ENCODE measurements at regions not wholly inside any gene's neighbourhood (a gene's known extent, or its start where the extent isn't known, plus 50 kb on each side); places are given as distances from the start of the nearest gene placed in this dataset.

DNA sequence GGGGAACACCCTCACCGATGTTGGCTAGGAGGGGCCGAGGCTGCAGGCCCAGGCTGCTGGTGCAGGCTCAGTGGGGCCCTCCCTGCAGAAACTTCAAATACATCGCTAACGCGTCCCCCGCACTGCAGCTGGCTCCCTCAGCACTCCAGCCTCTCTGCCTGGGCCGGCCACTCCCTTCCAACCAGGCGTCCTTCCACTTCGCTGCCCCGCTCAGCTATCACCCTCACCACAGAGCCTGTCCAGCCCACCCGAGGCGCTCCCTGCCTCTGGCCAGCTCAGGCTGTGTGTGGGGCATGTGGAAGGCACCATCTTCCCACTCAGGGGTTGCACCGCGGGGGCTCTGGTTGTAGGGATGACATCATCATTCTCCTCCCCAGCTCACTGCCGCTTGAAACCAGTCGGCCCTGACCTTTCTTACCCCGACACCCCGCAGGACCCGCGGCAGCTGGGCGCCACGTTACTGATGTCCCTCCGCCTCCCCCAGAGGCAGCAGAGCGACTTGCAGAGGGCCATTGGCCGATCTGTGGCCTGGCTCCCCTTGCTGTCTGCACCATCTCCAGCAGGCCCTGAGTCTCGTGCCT is 199.9 kb upstream of the RTL1 start:
- no peak for DNase-seq
- WGBS, 2 donors, result 93 to 95% methylated on average over 26 of the region's 26 CpGs
- Histone ChIP-seq H3K9me3 (ENCODE audit: control insufficient read depth in 4 of 4, insufficient read depth in 3 of 4, low read length in 3 of 4) (peaks cover 0 to 22% (median 2%) of the 10 kb centered on the region in 4 donors), H3K4me3 (no peak overlapping the region), H3K27ac (ENCODE audit: low read depth in 1 of 2, low read length in 1 of 2) (no peak overlapping the region), H3K36me3 (ENCODE audit: control insufficient read depth in 4 of 4, insufficient read depth in 4 of 4, low read length in 4 of 4) (no peaks in the 10 kb centered on the region), H3K4me1 (ENCODE audit: control insufficient read depth in 5 of 5, insufficient read depth in 5 of 5, low read length in 5 of 5) (no peaks in the 10 kb centered on the region), H3K9ac (ENCODE audit: insufficient read depth in 1 of 2, low read length in 2 of 2) (no peak overlapping the region), H3K27me3 (ENCODE audit: control insufficient read depth in 3 of 3, insufficient read depth in 3 of 3, low read length in 2 of 3) (no peaks in the 10 kb centered on the region)
- ATAC-seq (ENCODE audit: insufficient read depth, low FRiP score), result no peak
- TF ChIP-seq, protein P1, sequence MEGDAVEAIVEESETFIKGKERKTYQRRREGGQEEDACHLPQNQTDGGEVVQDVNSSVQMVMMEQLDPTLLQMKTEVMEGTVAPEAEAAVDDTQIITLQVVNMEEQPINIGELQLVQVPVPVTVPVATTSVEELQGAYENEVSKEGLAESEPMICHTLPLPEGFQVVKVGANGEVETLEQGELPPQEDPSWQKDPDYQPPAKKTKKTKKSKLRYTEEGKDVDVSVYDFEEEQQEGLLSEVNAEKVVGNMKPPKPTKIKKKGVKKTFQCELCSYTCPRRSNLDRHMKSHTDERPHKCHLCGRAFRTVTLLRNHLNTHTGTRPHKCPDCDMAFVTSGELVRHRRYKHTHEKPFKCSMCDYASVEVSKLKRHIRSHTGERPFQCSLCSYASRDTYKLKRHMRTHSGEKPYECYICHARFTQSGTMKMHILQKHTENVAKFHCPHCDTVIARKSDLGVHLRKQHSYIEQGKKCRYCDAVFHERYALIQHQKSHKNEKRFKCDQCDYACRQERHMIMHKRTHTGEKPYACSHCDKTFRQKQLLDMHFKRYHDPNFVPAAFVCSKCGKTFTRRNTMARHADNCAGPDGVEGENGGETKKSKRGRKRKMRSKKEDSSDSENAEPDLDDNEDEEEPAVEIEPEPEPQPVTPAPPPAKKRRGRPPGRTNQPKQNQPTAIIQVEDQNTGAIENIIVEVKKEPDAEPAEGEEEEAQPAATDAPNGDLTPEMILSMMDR (IDR thresholded peaks at IDR 0.05; ENCODE audit: control extremely low read depth, extremely low read depth), result no peak

DNA sequence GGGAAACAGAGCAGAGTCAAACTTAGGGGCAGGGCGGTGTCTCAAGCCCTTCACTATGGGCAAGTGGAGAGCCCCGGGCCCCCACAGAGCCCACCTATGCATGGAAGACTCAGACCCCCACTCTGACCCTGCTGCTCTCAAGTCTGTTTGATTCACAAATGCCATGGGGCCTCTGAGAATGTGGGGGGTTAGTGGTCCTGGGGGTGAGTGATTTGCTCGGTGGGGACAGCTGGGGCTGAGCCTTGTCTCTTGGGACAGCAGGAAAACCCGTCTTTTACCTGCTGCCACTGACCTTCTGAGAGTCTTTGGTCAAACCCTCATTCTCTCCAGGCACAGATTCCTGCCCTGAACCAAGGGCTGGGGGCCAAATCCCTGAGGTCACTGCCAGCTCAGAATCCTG is 201.0 kb upstream of the RTL1 start:
- Histone ChIP-seq H3K27ac (ENCODE audit: low read depth in 1 of 2, low read length in 1 of 2) (no peak overlapping the region), H3K36me3 (ENCODE audit: control insufficient read depth in 4 of 4, insufficient read depth in 4 of 4, low read length in 4 of 4) (no peaks in the 10 kb centered on the region), H3K4me3 (no peak overlapping the region), H3K4me1 (ENCODE audit: control insufficient read depth in 5 of 5, insufficient read depth in 5 of 5, low read length in 5 of 5) (no peaks in the 10 kb centered on the region), H3K9me3 (ENCODE audit: control insufficient read depth in 4 of 4, insufficient read depth in 3 of 4, low read length in 3 of 4) (peaks cover 0 to 22% (median 2%) of the 10 kb centered on the region in 4 donors), H3K9ac (ENCODE audit: insufficient read depth in 1 of 2, low read length in 2 of 2) (no peak overlapping the region), H3K27me3 (ENCODE audit: control insufficient read depth in 3 of 3, insufficient read depth in 3 of 3, low read length in 2 of 3) (no peaks in the 10 kb centered on the region)
- ATAC-seq (ENCODE audit: insufficient read depth, low FRiP score) (no peak), DNase-seq (no peak)
- TF ChIP-seq, protein P1 (IDR thresholded peaks at IDR 0.05; ENCODE audit: control extremely low read depth, extremely low read depth), result no peak
- 79 to 97% methylated on average over 4 of the region's 4 CpGs for WGBS, 2 donors

DNA sequence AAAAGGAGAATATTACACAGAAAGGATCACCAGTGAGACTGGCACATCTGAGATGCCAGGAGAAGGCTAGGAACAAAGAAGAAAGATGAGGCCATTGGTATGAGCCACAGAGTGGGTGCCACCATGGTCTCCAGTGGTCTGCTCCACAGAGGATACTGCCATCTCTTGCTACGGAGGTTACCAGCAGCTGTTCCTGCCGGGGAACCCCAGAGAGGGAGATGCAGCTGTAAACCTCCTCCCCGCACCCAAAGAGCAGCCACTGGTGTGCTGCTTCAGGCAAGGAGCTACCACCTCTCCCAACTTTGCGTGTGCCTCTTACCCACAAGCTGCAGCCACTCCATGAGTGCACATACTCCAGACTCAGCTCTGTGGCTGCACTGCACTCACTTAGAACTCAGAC is 201.5 kb upstream of the RTL1 start:
- no peaks in the 10 kb centered on the region for H3K27me3 ChIP-seq (ENCODE audit: control insufficient read depth in 3 of 3, insufficient read depth in 3 of 3, low read length in 2 of 3)
- WGBS, 2 donors, result 91 to 98% methylated on average over 4 of the region's 4 CpGs
- H3K9ac ChIP-seq (ENCODE audit: insufficient read depth in 1 of 2, low read length in 2 of 2), result no peak overlapping the region
- DNase-seq (no peak), ATAC-seq (ENCODE audit: insufficient read depth, low FRiP score) (no peak)
- H3K36me3 ChIP-seq (ENCODE audit: control insufficient read depth in 4 of 4, insufficient read depth in 4 of 4, low read length in 4 of 4), result no peaks in the 10 kb centered on the region
- H3K27ac ChIP-seq (ENCODE audit: low read depth in 1 of 2, low read length in 1 of 2), result no peak overlapping the region
- no peak overlapping the region for H3K4me3 ChIP-seq
- H3K9me3 ChIP-seq (ENCODE audit: control insufficient read depth in 4 of 4, insufficient read depth in 3 of 4, low read length in 3 of 4), result peaks cover 0 to 22% (median 2%) of the 10 kb centered on the region in 4 donors
- no peaks in the 10 kb centered on the region for H3K4me1 ChIP-seq (ENCODE audit: control insufficient read depth in 5 of 5, insufficient read depth in 5 of 5, low read length in 5 of 5)
- TF ChIP-seq, protein P1 (IDR thresholded peaks at IDR 0.05; ENCODE audit: control extremely low read depth, extremely low read depth), result no peak
